A673 (cell line): ENCODE measurements at regions not wholly inside any gene's neighbourhood (a gene's known extent, or its start where the extent isn't known, plus 50 kb on each side); places are given as distances from the start of the nearest gene placed in this dataset.

Source experiments
- CTCF ChIP-seq: fragments of 300-800, 200-600 bp; sonication (generic); conservative IDR thresholded peaks from 2 replicates; pipeline ENCODE4 v1.5.1; 2017; ENCODE audit warnings: low read depth, mild to moderate bottlenecking, antibody characterized with exemption, low read length, moderate library complexity, mixed read lengths
- EZH2 ChIP-seq: fragments of 200-600 bp; sonication (generic); IDR thresholded peaks from 2 replicates; pipeline ENCODE4 v1.6.1; 2017; ENCODE audit warnings: borderline replicate concordance, low read depth, mild to moderate bottlenecking, mixed read lengths, antibody characterized with exemption, low read length; ENCODE audit not compliant: poor library complexity, severe bottlenecking

DNA sequence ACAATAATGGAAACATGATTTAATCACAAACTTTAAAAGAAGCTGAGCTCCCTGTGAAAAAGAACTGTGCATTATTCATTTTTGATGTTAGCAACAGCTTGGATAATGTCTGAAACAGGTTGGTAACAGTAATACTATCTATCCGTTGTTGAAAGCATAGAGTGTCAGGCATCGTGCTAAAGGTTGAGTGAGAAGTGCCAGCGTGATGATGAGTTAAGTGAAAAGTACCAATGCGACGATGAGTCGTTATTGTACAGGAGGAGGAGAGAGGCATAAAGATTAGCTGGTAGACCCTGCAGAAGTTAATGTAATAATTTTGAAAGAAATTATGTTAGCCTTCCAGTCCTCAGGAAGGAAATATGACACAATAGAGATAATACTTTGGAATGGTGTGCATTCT, 593.6 kb downstream of the MAT2B start:
- TF ChIP-seq CTCF (no peak), EZH2 (no peak)
